NCI-H446 (cell line): ENCODE measurements at regions not wholly inside any gene's neighbourhood (a gene's known extent, or its start where the extent isn't known, plus 50 kb on each side); places are given as distances from the start of the nearest gene placed in this dataset.
A peak's percentile ranks its signal among the peaks of the same experiment; 100 is the strongest.

ENCODE experiments used
- DNase-seq, 2 experiments: peaks; one replicate each; lab custom pipeline; 2025; lab: John Stamatoyannopoulos, UW

DNA sequence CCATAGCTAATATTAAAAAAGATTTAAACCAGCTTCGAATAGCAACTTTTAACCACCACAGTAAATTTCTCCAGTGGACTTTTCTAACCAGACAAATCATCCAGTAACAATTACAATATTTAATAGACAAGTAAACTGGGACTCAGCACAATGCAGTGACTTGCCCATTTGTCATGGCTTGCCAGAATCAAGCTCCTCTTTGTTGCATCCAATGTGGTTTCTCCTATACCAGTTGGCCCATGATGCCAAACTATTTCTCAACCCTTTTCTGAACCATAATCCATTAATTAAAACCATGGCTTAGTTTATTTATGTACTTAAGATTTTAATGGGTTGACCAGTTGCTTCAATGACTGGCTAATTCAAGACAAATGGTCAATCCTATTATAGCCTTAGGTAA is 64.4 kb downstream of the DIO2 start:
- no peak for DNase-seq

DNA sequence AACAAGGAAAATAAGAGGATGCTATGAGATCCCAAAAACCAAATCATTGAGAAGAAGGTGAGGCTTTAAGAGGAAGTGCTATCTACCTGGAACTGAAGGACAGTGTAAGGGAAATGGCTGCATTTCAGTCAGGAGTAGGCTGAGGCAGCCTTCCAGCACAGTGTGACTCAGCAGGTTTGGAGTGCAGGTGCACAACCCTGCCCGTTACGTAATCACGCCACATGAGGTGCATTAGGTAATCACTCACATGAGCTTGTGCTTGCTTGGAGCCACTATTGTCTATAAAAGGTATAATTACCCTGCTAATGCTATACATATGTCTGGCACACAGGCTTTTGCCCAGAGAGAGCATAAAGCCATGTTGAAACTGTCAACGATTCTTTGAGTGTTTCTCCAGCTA is 74.9 kb downstream of the DIO2 start:
- DNase-seq, result no peak

DNA sequence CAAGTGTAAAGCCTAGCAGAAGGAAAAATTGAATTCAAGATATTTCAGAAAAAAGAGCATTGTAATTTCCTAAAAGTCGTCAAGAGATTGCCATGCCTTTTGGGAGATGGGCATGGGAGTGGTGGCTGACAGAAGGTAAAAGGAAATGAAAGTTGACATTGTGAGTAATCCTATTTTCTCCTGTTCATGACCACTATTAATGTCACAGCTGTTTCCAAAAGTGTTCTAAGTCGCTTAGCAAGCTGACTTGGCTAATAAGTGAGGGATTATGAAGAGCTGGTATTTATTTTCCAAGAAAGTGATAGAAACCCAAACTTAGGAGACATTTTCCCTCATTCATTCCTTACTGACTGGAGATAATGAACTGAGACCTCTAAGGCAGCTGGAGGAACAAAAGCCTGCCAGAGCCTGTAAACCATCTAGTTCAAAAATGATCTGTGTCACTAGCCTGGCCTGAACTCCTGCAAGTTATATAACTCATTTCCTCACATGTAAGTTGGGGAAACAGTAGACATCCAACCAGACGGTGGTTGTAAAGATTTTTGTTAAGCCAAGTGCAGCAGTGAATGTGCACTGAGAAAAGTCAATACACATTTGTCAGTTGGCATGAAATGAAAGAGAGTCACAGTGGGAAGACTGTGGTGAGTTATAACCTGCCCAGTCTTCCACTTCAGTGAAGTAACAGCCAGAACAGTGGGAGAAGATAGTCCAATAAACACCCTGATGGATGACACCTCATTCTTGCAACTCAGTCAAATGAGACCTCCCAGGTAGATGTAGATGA is 75.8 kb downstream of the DIO2 start:
- DNase-seq, result peak in 1 of 2 experiments; percentile 55

- no peak for DNase-seq
Measured at GRCh38 chr14:80134321-80134720, 77.0 kb downstream of the DIO2 start.

DNA sequence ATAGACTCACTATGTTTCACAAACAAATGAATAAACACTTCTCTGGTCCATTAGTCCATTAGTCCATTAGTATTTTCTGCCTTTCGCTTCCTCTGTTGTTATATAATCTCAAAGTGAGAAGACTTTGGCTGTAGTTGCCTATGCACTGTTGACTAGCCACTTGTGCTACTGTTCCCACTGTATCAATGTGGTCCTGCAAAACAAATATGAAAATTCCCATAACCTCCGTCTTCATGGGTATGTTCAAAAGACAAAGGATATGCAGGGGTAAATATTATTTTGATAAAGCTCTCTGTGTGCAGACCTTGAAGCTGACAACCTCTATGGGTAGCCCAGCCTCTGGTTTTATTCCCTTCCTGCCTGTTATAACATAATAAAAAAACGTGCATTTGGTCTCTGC is 77.8 kb downstream of the DIO2 start:
- DNase-seq, result no peak

- DNase-seq, result no peak
Measured at GRCh38 chr14:80127466-80127865, 83.8 kb downstream of the DIO2 start.

DNA sequence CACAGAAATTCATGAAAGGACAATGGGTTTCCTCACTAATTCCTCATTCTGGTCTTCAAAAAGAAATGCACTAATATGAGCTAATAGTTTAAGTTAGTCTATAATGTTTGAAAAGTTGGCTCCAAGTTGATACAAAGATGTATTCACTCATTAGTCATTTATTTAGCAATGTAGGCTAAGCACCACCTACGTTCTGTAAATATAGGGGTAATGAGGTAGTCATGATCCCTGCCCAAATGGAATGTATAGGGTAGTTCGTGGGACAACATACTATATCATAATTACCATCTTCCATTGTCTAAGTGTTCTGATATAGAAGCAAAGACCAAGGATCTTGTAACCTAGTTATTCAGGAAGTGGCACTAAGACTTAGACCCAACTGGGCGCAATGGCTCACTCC is 86.5 kb downstream of the DIO2 start:
- DNase-seq, result no peak

DNA sequence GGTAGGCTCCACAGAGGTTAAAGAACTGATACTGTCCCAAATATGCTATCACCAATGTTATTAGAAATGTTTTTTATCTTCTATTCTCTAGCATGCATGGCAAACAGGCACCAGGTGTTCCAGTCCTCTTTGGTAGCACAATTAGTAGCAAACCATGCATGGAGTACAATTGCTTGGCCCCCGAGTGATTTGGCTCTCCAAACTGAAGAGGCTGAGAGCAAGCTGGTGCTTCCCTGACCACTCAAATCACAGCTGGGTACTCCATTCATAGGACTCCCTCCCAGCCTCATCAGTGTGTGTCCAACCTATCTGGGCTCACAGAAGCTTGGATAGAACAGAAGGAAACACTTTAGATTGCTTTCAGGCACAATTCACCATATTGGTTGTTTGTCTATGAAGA is 93.4 kb downstream of the DIO2 start:
- peak in 1 of 2 experiments; percentile 11 for DNase-seq

DNA sequence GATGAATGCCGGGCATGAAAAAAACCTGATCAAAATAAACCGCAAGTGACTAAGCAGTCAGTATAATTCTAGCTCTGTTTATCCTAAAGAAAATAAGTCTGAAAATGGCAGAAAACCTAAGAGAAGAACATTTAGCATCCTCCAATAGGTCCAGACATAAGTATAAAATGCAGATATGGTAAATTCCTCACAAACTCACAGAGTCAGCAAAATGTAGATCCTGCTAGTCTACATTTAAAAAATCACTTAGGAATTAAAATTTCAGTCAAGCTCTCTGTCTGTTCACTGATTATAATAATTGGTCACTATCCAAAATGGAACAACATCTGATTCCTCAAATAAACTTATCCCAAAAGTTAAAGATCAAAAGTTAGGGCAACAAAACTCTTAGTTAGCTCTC is 95.1 kb downstream of the DIO2 start:
- no peak for DNase-seq

- peak in 1 of 2 experiments; percentile 26 for DNase-seq
Measured at GRCh38 chr14:80110721-80111120, 100.6 kb downstream of the DIO2 start.

DNA sequence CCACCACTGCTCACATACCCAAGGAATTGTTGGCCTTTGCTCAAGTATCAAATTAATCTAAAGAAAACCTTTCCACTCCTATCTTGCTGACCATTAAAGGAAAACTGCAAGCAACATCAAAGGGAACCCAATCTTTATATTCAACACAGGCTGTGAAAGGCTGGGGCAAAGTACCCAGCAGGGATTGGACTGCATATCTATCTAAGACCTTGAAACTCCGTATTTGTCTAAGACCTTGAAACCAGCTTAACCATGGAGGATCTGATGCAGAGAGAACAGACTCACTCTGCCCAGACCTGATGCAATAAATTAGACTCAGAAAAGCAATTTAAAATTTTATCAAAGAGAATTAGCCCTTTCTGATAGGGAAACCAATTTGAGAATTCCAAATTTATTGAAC is 102.2 kb downstream of the DIO2 start:
- DNase-seq, result no peak

GRCh38 chr14:80108430-80108829 is 102.9 kb downstream of the DIO2 start:
- DNase-seq, result no peak

DNA sequence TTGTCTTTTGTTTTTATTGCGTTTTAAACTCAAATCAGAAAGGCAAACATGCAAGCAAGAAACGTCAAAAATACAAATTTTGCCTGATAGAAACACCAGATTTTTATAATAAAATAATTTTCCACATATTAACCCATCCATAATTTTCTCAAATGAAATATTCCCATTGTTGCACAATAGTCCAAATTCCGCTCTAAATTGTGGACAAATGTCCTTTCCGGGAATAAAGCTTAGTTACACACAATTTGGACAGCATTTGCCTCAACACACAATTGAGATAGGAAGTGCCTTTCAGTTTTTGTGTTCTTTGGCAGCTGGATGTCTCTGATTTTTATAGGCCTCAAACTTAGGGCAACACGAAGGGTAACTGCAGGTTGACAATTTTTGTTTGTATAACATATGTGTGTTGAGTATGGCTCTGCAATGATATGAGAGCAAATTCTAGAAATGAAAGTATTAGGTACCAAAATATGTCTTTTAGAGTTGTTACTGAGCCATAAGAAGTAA is 105.8 kb downstream of the DIO2 start:
- DNase-seq, result no peak

GRCh38 chr14:80101835-80102234 is 109.5 kb downstream of the DIO2 start:
- DNase-seq, result no peak

DNA sequence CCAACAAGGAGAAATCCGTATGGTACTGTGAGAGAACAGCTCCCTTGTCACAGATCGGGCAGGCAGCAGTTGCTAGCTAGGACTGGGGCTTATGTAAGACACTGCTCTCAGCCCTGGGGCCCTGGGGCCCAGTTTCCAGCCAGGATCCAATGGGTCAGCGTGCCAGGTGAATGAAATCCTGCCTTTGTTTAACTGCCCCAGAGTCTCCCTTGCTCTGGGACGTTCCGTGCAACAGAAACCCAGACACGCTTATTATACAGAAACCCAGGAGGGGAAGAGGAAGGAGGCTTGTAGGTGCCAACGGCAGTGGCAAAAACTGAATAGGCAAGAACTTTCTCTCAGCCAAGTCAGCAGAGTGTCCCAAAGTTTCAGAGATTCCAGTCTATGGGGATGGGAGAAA is 110.6 kb downstream of the DIO2 start:
- no peak for DNase-seq

DNA sequence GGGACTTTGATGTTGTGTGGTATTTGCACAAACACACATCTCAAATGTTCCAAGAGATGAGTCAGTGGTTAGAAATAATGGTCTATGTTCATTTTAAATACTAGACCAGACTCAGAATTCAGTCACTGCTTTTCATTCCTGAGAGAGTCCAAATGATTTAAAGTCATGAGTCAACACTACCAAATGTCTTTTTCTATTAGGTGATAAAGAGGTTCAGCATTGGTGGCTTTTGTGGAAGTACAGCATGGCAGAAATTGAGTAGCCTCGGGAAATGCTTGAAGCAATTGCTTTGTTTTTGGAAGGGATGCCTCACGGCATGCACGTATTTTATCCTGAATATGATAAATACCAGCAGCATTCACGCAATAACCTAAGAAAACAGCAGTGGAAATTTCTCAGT is 115.7 kb downstream of the DIO2 start:
- no peak for DNase-seq

DNA sequence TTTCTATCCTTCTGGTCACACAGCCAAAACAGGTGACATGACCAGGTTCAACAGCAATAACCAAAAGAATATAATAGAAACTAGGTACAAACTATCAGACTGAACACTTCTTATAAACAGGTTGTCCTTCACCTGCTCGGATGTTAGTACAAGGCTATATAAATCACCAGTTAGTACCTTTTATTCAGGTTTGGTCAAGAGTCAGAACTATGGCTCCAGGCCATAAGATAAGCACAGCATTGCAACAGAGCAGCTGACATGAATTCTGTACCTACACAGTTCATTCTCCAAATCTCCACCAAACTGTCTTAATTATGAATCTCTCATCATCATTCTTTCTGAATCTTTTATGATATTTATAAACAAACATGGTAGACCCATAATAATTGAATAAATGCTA is 123.9 kb downstream of the DIO2 start:
- no peak for DNase-seq

DNA sequence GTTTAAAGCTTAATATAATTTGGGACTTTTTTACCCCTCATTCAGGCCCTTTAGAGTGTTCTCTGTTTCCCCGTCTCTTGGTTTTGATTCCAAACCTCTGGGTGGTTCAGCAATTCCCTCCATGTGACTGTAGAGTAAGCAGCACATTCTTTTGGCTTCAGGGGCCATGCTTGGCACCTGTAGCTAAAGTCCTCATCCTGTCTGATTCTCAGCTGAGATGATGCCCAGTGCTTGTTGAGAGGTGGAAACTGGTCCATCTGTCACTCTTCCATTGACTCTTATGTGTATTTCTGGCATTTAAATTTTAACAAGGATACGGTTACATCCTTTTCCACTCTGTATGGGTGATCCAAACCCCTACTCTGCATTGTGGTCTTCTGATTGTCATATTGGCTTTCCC is 127.1 kb downstream of the DIO2 start:
- DNase-seq, result peak; percentile 60 to 62

- DNase-seq, result peak in 1 of 2 experiments; percentile 4
Measured at GRCh38 chr14:80080601-80081000, 130.7 kb downstream of the DIO2 start.

- DNase-seq, result peak; percentile 87 to 92
Measured at GRCh38 chr14:80078501-80078900, 132.8 kb downstream of the DIO2 start.

- DNase-seq, result peak in 1 of 2 experiments; percentile 22
Measured at GRCh38 chr14:80077262-80077661, 134.0 kb downstream of the DIO2 start.

GRCh38 chr14:80074900-80075574 is 136.3 kb downstream of the DIO2 start:
- no peak for DNase-seq

- DNase-seq, result no peak
Measured at GRCh38 chr14:80059041-80059440, 152.3 kb downstream of the DIO2 start.

- DNase-seq, result peak in 1 of 2 experiments; percentile 52
Measured at GRCh38 chr14:80056497-80056801, 154.9 kb downstream of the DIO2 start.
